DMS53 (cell line): ENCODE measurements at regions not wholly inside any gene's neighbourhood (a gene's known extent, or its start where the extent isn't known, plus 50 kb on each side); places are given as distances from the start of the nearest gene placed in this dataset.
A peak's percentile ranks its signal among the peaks of the same experiment; 100 is the strongest.

Experiments used
- DNase-seq: peaks from one replicate; lab custom pipeline; 2025; lab: John Stamatoyannopoulos, UW

- no peak for DNase-seq
Observed at GRCh38 chr5:135723491-135723890, 111.0 kb upstream of the SLC25A48 start.

GRCh38 chr5:135721548-135722090 is 112.8 kb upstream of the SLC25A48 start:
- DNase-seq: no peak

GRCh38 chr5:135720191-135720590 is 114.3 kb upstream of the SLC25A48 start:
- DNase-seq: no peak

GRCh38 chr5:135719428-135720063 is 114.9 kb upstream of the SLC25A48 start:
- DNase-seq: no peak

GRCh38 chr5:135718651-135719050 is 115.8 kb upstream of the SLC25A48 start:
- DNase-seq: no peak

- peak; percentile 13 for DNase-seq
Observed at GRCh38 chr5:135718151-135718550, 116.3 kb upstream of the SLC25A48 start.

- peak; percentile 11 for DNase-seq
Observed at GRCh38 chr5:135715267-135716055, 119.0 kb upstream of the SLC25A48 start.

- DNase-seq: peak; percentile 16
Observed at GRCh38 chr5:135714126-135714894, 120.2 kb upstream of the SLC25A48 start.

GRCh38 chr5:135713161-135713915 is 121.1 kb upstream of the SLC25A48 start:
- no peak for DNase-seq

GRCh38 chr5:135711911-135712310 is 122.6 kb upstream of the SLC25A48 start:
- DNase-seq: no peak

GRCh38 chr5:135710045-135710675 is 124.3 kb upstream of the SLC25A48 start:
- no peak for DNase-seq

GRCh38 chr5:135709208-135709575 is 125.3 kb upstream of the SLC25A48 start:
- DNase-seq: no peak

GRCh38 chr5:135708481-135709207 is 125.8 kb upstream of the SLC25A48 start:
- no peak for DNase-seq

GRCh38 chr5:135707302-135707701 is 127.2 kb upstream of the SLC25A48 start:
- no peak for DNase-seq

GRCh38 chr5:135706893-135707292 is 127.6 kb upstream of the SLC25A48 start:
- DNase-seq: no peak

GRCh38 chr5:135706474-135706873 is 127.7 kb upstream of the CXCL14 start:
- no peak for DNase-seq

GRCh38 chr5:135705941-135706466 is 127.2 kb upstream of the CXCL14 start:
- DNase-seq: peak; percentile 76

- peak; percentile 64 for DNase-seq
Observed at GRCh38 chr5:135705141-135705631, 126.4 kb upstream of the CXCL14 start.

- DNase-seq: no peak
Observed at GRCh38 chr5:135704616-135705015, 125.8 kb upstream of the CXCL14 start.

GRCh38 chr5:135703016-135703550 is 124.3 kb upstream of the CXCL14 start:
- no peak for DNase-seq
